Lower leg skin (tissue), 4 donors: ENCODE measurements at regions not wholly inside any gene's neighbourhood (a gene's known extent, or its start where the extent isn't known, plus 50 kb on each side); places are given as distances from the start of the nearest gene placed in this dataset.

ENCODE experiments used
- DNase-seq, 2 donors: peaks; one replicate each; pipeline ENCODE4 v3.0.0-alpha.2; 2019; ENCODE audit warnings: low spot score in 2 of 2
- H3K4me3 ChIP-seq: fragments of 200-600 bp; sonication (generic); 2 replicates; pipeline ENCODE4 v1.5.1; 2017; ENCODE audit warnings: mild to moderate bottlenecking, low read depth; ENCODE audit not compliant: poor library complexity, severe bottlenecking
- CTCF ChIP-seq, 3 donors: fragments of 450-650 bp; IDR thresholded peaks; one replicate each; pipeline ENCODE4 v1.5.1; 2016; ENCODE audit warnings: antibody characterized with exemption in 3 of 3, mild to moderate bottlenecking in 3 of 3, moderate library complexity in 2 of 3
- POLR2A ChIP-seq, 2 donors: fragments of 450-650 bp; IDR thresholded peaks; one replicate each; pipeline ENCODE4 v1.6.1; 2016 to 2017; ENCODE audit warnings: antibody characterized with exemption in 2 of 2, mild to moderate bottlenecking in 1 of 2, moderate library complexity in 1 of 2
- WGBS, 2 donors: methylation state at CpG; one replicate each; pipeline ENCODE4 v1.1.5; 2018; 5-methylcytosine and 5-hydroxymethylcytosine counted together
- intact Hi-C: fragments of 100-400 bp; cut with DNase I; formaldehyde crosslinking; loops from one replicate; pipeline ENCODE4 v1.15.0; 2023; ENCODE audit warnings: low total_unique reads

DNA sequence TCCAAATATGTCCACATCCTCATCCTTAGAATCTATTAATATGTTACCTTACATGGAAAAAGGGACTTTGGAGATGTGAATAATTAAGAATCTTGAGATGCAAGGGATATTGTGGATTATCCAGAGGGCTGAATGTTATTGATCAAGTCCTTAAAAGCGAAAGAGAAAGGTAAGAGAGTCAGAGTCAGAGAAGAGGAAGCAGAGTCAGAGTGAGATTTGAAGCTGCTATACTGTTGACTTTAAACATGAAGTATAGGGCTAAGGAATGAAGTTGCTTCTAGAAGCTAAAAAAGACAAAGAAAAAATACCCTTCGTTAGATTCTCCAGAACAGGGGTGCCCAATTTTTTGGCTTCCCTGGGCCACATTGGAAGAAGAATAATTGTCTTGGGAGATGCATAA lies 627.2 kb upstream of the SLITRK6 start:
- DNase-seq = no peak
- TF ChIP-seq CTCF (IDR thresholded peaks at IDR 0.05) = no peak
- TF ChIP-seq POLR2A (IDR thresholded peaks at IDR 0.05) = no peak
- intact Hi-C loops = no loop called here
- no peak overlapping the region for H3K4me3 ChIP-seq
- 92 to 97% methylated on average over 2 of the region's 2 CpGs for WGBS, 2 donors

GRCh38 chr13:86429756-86430155 lies 630.5 kb upstream of the SLITRK6 start:
- no peak overlapping the region for H3K4me3 ChIP-seq
- no peak for DNase-seq
- 50 to 65% methylated on average over 2 of the region's 2 CpGs for WGBS, 2 donors
- intact Hi-C loops = no loop called here
- TF ChIP-seq CTCF (IDR thresholded peaks at IDR 0.05) (no peak), POLR2A (IDR thresholded peaks at IDR 0.05) (no peak)

- no peak overlapping the region for H3K4me3 ChIP-seq
- TF ChIP-seq POLR2A (IDR thresholded peaks at IDR 0.05) (no peak), CTCF (IDR thresholded peaks at IDR 0.05) (no peak)
- DNase-seq = no peak
- WGBS, 2 donors = 10 to 20% methylated on average over 1 of the region's 1 CpG
- intact Hi-C loops = loop anchor here (5.0 kb wide), 1 partner anchor 1086 kb away; no protein-coding TSS in a partner anchor
These were observed 638.8 kb upstream of the SLITRK6 start for GRCh38 chr13:86438034-86438433.

DNA sequence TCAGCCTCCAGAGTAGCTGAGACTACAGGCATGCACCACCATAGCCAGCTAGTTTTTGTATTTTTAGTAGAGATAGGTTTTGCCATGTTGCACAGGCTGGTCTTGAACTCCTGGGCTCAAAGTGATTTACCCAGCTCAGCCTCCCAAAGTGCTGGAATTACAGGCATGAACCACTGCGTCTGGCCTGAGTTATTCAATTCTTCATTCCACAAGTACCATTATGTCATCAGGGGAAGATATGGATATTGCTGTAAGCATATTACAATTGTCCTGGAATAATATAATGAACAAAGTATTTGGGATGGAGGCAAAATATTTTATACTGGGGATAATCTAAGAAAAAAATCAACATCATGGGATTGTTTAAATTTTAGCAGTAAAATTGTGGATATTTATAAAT lies 646.0 kb upstream of the SLITRK6 start:
- no peak for DNase-seq
- intact Hi-C loops = no loop called here
- H3K4me3 ChIP-seq = no peak overlapping the region
- 48 to 75% methylated on average over 1 of the region's 1 CpG for WGBS, 2 donors
- TF ChIP-seq POLR2A (IDR thresholded peaks at IDR 0.05) (no peak), CTCF (IDR thresholded peaks at IDR 0.05) (no peak)

GRCh38 chr13:86445672-86446071 lies 646.5 kb upstream of the SLITRK6 start:
- no peak overlapping the region for H3K4me3 ChIP-seq
- 55 to 60% methylated on average over 3 of the region's 3 CpGs for WGBS, 2 donors
- no peak for TF ChIP-seq POLR2A (IDR thresholded peaks at IDR 0.05)
- no peak for TF ChIP-seq CTCF (IDR thresholded peaks at IDR 0.05)
- intact Hi-C loops = no loop called here
- no peak for DNase-seq

- H3K4me3 ChIP-seq = no peak overlapping the region
- WGBS, 2 donors = 49 to 51% methylated on average over 2 of the region's 2 CpGs
- intact Hi-C loops = no loop called here
These were observed 647.1 kb upstream of the SLITRK6 start for GRCh38 chr13:86446311-86446710.

More at GRCh38 chr13:86446311-86446710, 647.1 kb upstream of the SLITRK6 start:
- no peak for TF ChIP-seq CTCF (IDR thresholded peaks at IDR 0.05)
- no peak for TF ChIP-seq POLR2A (IDR thresholded peaks at IDR 0.05)
- no peak for DNase-seq
